ENCODE measurements at regions not wholly inside any gene's neighbourhood (a gene's known extent, or its start where the extent isn't known, plus 50 kb on each side); places are given as distances from the start of the nearest gene placed in this dataset.

- Histone ChIP-seq H3K14ac (ENCODE audit: insufficient read depth, low read length) (no peak overlapping the region), H3K4me2 (ENCODE audit: insufficient read depth, insufficient read length, low read length) (no peak overlapping the region)
- no CpG with 5 or more reads among the region's 2 CpGs for WGBS (ENCODE audit: extremely low coverage, insufficient read length, low lambda C conversion rate)
Observed at GRCh38 chr18:55920063-55920462, 332.1 kb upstream of the TCF4 start.

More at GRCh38 chr18:55920063-55920462, 332.1 kb upstream of the TCF4 start:
- peaks cover 9 to 18% of the 10 kb centered on the region in 2 experiments for H3K9me3 Mint-ChIP-seq
- H3K56ac ChIP-seq (ENCODE audit: insufficient read length, low read depth, low read length): no peak overlapping the region
- H3K27ac ChIP-seq (ENCODE audit: insufficient read length, low read depth, low read length): no peak overlapping the region
- H3K36me3 Mint-ChIP-seq (ENCODE audit: insufficient read depth in 1 of 3, low read depth in 3 of 3): peaks cover 12 to 29% (median 24%) of the 10 kb centered on the region in 3 experiments
- no peak for TF ChIP-seq CTCF (conservative IDR thresholded peaks at IDR 0.05)
- H3K18ac ChIP-seq (ENCODE audit: insufficient read length, low read depth, low read length): no peak overlapping the region
- no peak overlapping the region for H2BK20ac ChIP-seq (ENCODE audit: low read depth, low read length, poor library complexity, severe bottlenecking)
- no peak overlapping the region for H2BK120ac ChIP-seq (ENCODE audit: low read depth, low read length, poor library complexity, severe bottlenecking)
- H3K4me3 Mint-ChIP-seq: no peak overlapping the region
- peaks cover 0 to 4% of the 10 kb centered on the region in 2 experiments; a peak in 1 of 4 replicates for H3K4me1 Mint-ChIP-seq
- H3K9me3 ChIP-seq (ENCODE audit: control insufficient read depth, low read depth, low read length): no peaks in the 10 kb centered on the region
- DNase-seq: no peak
- H3K79me1 ChIP-seq (ENCODE audit: insufficient read depth, low read depth, low read length, poor library complexity, severe bottlenecking): no peaks in the 10 kb centered on the region
- no peaks in the 10 kb centered on the region for H3K27me3 ChIP-seq (ENCODE audit: insufficient read depth, low read length)
- H3K4me1 ChIP-seq (ENCODE audit: insufficient read depth, low read length): no peaks in the 10 kb centered on the region
- H2AFZ ChIP-seq (ENCODE audit: low read length): no peak overlapping the region
- no peak overlapping the region for H3K9ac ChIP-seq (ENCODE audit: extremely low read depth, insufficient read length, low read length)
- H3K23ac ChIP-seq (ENCODE audit: insufficient read length, low read depth, low read length): no peak overlapping the region
- no peaks in the 10 kb centered on the region for H4K20me1 ChIP-seq (ENCODE audit: control insufficient read depth, insufficient read depth, insufficient read length)
- no peak overlapping the region for H3T11ph ChIP-seq (ENCODE audit: low read length)
- H3K23me2 ChIP-seq (ENCODE audit: insufficient read length, low read depth, low read length, poor library complexity, severe bottlenecking): no peaks in the 10 kb centered on the region
- H3K27me3 Mint-ChIP-seq (ENCODE audit: low read depth): no peaks in the 10 kb centered on the region
- no peak overlapping the region for H2AK5ac ChIP-seq (ENCODE audit: insufficient read length, low read length)
- no peak overlapping the region for H4K5ac ChIP-seq (ENCODE audit: insufficient read length, low read depth, low read length)
- H3K79me2 ChIP-seq (ENCODE audit: insufficient read depth, low read length): no peaks in the 10 kb centered on the region
- H2BK12ac ChIP-seq (ENCODE audit: insufficient read length, low read depth, low read length): no peak overlapping the region
- no peak overlapping the region for H3K4ac ChIP-seq (ENCODE audit: low read depth, low read length)
- H3K27ac Mint-ChIP-seq: no peak overlapping the region
- no peak overlapping the region for H2BK15ac ChIP-seq (ENCODE audit: low read depth, low read length)
- no peak overlapping the region for H4K8ac ChIP-seq (replicated peaks; ENCODE audit: insufficient read length, low read depth, low read length)
- no peak overlapping the region for H2BK5ac ChIP-seq (ENCODE audit: insufficient read length, low read length)
- H4K91ac ChIP-seq (ENCODE audit: insufficient read length, low read depth, low read length): no peak overlapping the region
